H1 (cell line): ENCODE measurements at regions not wholly inside any gene's neighbourhood (a gene's known extent, or its start where the extent isn't known, plus 50 kb on each side); places are given as distances from the start of the nearest gene placed in this dataset.

Source experiments
- CTCF ChIA-PET: fragments of 300-600 bp; sonication (Branson Sonifier 250); formaldehyde crosslinking; loops from one replicate; lab custom pipeline; 2021; ENCODE audit not compliant: partially characterized antibody; lab: Charles Lee
- POLR2A ChIA-PET: fragments of 300-600 bp; sonication (Branson Sonifier 250); formaldehyde crosslinking; loops from one replicate; lab custom pipeline; 2021; ENCODE audit warnings: inconsistent platforms; ENCODE audit not compliant: partially characterized antibody; lab: Charles Lee
- DNase-seq, 2 experiments: peaks; one replicate each; pipeline versions ENCODE4 v3.0.0 to v3.0.0-alpha.2; 2010 to 2022; ENCODE audit warnings: low spot score in 2 of 2, low read depth in 1 of 2, mixed read lengths in 1 of 2
- FAIRE-seq: peaks from 2 replicates; lab custom pipeline; 2011; peaks lifted over from hg19 to GRCh38; lab: Jason Lieb, UNC
- H2AFZ ChIP-seq: 2 replicates; pipeline ENCODE4 v1.8.1; 2012; ENCODE audit warnings: low read length, inconsistent platforms
- H2AK5ac ChIP-seq: 2 replicates; pipeline ENCODE4 v1.6.1; 2013; ENCODE audit warnings: low read depth, low read length
- H2BK120ac ChIP-seq: replicated peaks from 2 replicates; pipeline ENCODE3; 2013; ENCODE audit warnings: low read depth, low read length, inconsistent platforms
- H2BK12ac ChIP-seq: 2 replicates; pipeline ENCODE4 v1.6.1; 2013; ENCODE audit warnings: low read depth, low read length
- H2BK15ac ChIP-seq: 2 replicates; pipeline ENCODE4 v1.6.1; 2013; ENCODE audit warnings: low read length
- H2BK20ac ChIP-seq: 2 replicates; pipeline ENCODE4 v1.6.1; 2013; ENCODE audit warnings: low read length
- H2BK5ac ChIP-seq: 2 replicates; pipeline ENCODE4 v1.6.1; 2013; ENCODE audit warnings: low read depth, low read length
- H3K14ac ChIP-seq: 2 replicates; pipeline ENCODE4 v1.6.1; 2013; ENCODE audit warnings: inconsistent platforms; ENCODE audit not compliant: insufficient read length
- H3K18ac ChIP-seq: 2 replicates; pipeline ENCODE4 v1.6.1; 2013; ENCODE audit warnings: low read length; ENCODE audit errors: extremely low read depth
- H3K23ac ChIP-seq: 2 replicates; pipeline ENCODE4 v1.6.1; 2013; ENCODE audit warnings: inconsistent platforms; ENCODE audit not compliant: insufficient read length
- H3K23me2 ChIP-seq: 2 replicates; pipeline ENCODE4 v1.6.1; 2013; ENCODE audit warnings: low read depth, low read length
- H3K27ac ChIP-seq: 2 replicates; pipeline ENCODE4 v1.6.1; 2011; ENCODE audit warnings: low read depth, low read length, inconsistent platforms
- H3K27me3 ChIP-seq, 4 experiments: replicated peaks in 1 of 4; 1 replicate in 1 of 4; 2 replicates in 3 of 4; pipeline versions ENCODE4 v1.6.1 to v1.8.1; 2011 to 2013; ENCODE audit warnings: low read length in 3 of 4, mild to moderate bottlenecking in 3 of 4, inconsistent platforms in 2 of 4, mixed read lengths in 2 of 4, moderate library complexity in 1 of 4; ENCODE audit not compliant: control insufficient read depth in 3 of 4, insufficient read depth in 3 of 4; ENCODE audit errors: extremely low read depth in 1 of 4
- H3K36me3 ChIP-seq, 4 experiments: 2 replicates each; pipeline versions ENCODE4 v1.6.1 to v1.8.1; 2011 to 2013; ENCODE audit warnings: mild to moderate bottlenecking in 4 of 4, low read length in 3 of 4, moderate library complexity in 2 of 4, control low read depth in 1 of 4, inconsistent platforms in 1 of 4; ENCODE audit not compliant: insufficient read depth in 4 of 4, control insufficient read depth in 2 of 4
- H3K4ac ChIP-seq: replicated peaks from 2 replicates; pipeline ENCODE3; 2013; ENCODE audit warnings: low read length, low read depth, mixed read lengths, inconsistent platforms; ENCODE audit not compliant: insufficient read length
- H3K4me1 ChIP-seq, 4 experiments: replicated peaks in 1 of 4; 1 replicate in 1 of 4; 2 replicates in 3 of 4; pipeline versions ENCODE4 v1.6.1 to v1.8.1; 2011 to 2013; ENCODE audit warnings: low read length in 3 of 4, inconsistent platforms in 2 of 4, mixed read lengths in 1 of 4; ENCODE audit not compliant: insufficient read depth in 4 of 4, control insufficient read depth in 3 of 4
- H3K4me2 ChIP-seq, 2 experiments: 2 replicates each; pipeline versions ENCODE4 v1.6.1 to v1.8.1; 2011 to 2013; ENCODE audit warnings: low read depth in 2 of 2, low read length in 2 of 2, control low read depth in 1 of 2, inconsistent platforms in 1 of 2, mild to moderate bottlenecking in 1 of 2; ENCODE audit not compliant: insufficient read depth in 1 of 2
- H3K4me3 ChIP-seq, 4 experiments: fragments of 200-600, 300-600 bp in 1 of 4; sonication (generic), shearing (Covaris generic), sonication (Bioruptor Twin) in 1 of 4; 2 replicates each; pipeline versions ENCODE4 v1.5.1 to v1.8.1; 2011 to 2016; ENCODE audit warnings: low read length in 4 of 4, low read depth in 3 of 4, control low read depth in 2 of 4, inconsistent platforms in 2 of 4, mild to moderate bottlenecking in 2 of 4, mixed read lengths in 1 of 4, moderate library complexity in 1 of 4; ENCODE audit not compliant: insufficient read depth in 2 of 4; ENCODE audit errors: extremely low read depth in 1 of 4
- H3K56ac ChIP-seq: replicated peaks from 2 replicates; pipeline ENCODE3; 2013; ENCODE audit warnings: low read depth, mild to moderate bottlenecking, mixed read lengths, low read length, inconsistent platforms; ENCODE audit not compliant: insufficient read length
- H3K79me1 ChIP-seq: 2 replicates; pipeline ENCODE4 v1.6.1; 2013; ENCODE audit warnings: low read depth, low read length, control low read depth
- H3K79me2 ChIP-seq, 2 experiments: 2 replicates each; pipeline versions ENCODE4 v1.6.1 to v1.8.1; 2012 to 2013; ENCODE audit warnings: low read length in 2 of 2, mild to moderate bottlenecking in 2 of 2, inconsistent platforms in 1 of 2; ENCODE audit not compliant: insufficient read depth in 2 of 2, control insufficient read depth in 1 of 2
- H3K9ac ChIP-seq, 4 experiments: replicated peaks in 1 of 4; 1 replicate in 1 of 4; 2 replicates in 3 of 4; pipeline versions ENCODE4 v1.6.1 to v1.8.1; 2011 to 2013; ENCODE audit warnings: low read depth in 3 of 4, low read length in 3 of 4, control low read depth in 2 of 4, mild to moderate bottlenecking in 2 of 4, moderate library complexity in 2 of 4, inconsistent platforms in 1 of 4; ENCODE audit errors: extremely low read depth in 1 of 4
- H3K9me3 ChIP-seq, 2 experiments: 2 replicates each; pipeline versions ENCODE4 v1.6.1 to v1.8.1; 2012 to 2013; ENCODE audit warnings: mild to moderate bottlenecking in 2 of 2, moderate library complexity in 2 of 2, control low read depth in 1 of 2, inconsistent platforms in 1 of 2, low read depth in 1 of 2, low read length in 1 of 2, mixed read lengths in 1 of 2; ENCODE audit not compliant: insufficient read depth in 2 of 2
- H4K20me1 ChIP-seq, 2 experiments: replicated peaks in 1 of 2; 2 replicates each; pipeline versions ENCODE3 to v1.8.1; 2011 to 2013; ENCODE audit warnings: inconsistent platforms in 2 of 2, low read length in 2 of 2, mild to moderate bottlenecking in 1 of 2; ENCODE audit not compliant: insufficient read depth in 2 of 2, control insufficient read depth in 1 of 2
- H4K5ac ChIP-seq: 2 replicates; pipeline ENCODE4 v1.6.1; 2013; ENCODE audit warnings: low read length, low read depth, mixed read lengths, inconsistent platforms; ENCODE audit not compliant: insufficient read length
- H4K8ac ChIP-seq: 2 replicates; pipeline ENCODE4 v1.8.0; 2013; ENCODE audit warnings: mild to moderate bottlenecking, moderate library complexity, low read length, inconsistent platforms; ENCODE audit not compliant: insufficient read depth; ENCODE audit errors: extremely low read depth
- H4K91ac ChIP-seq: replicated peaks from 2 replicates; pipeline ENCODE3; 2013; ENCODE audit warnings: low read length, mixed read lengths, inconsistent platforms; ENCODE audit not compliant: insufficient read length
- ASH2L ChIP-seq: fragments of 200-600, 300-600 bp; sonication (generic); IDR thresholded peaks from one replicate; pipeline ENCODE4 v1.7.1; 2017; ENCODE audit warnings: low read length
- BACH1 ChIP-seq: IDR thresholded peaks from 2 replicates; pipeline ENCODE4 v1.6.1; 2012; ENCODE audit warnings: low read length, improper control_type of control experiment
- EP300 ChIP-seq, 2 experiments: IDR thresholded peaks; 1 replicate in 1 of 2; 2 replicates in 1 of 2; pipeline ENCODE4 v1.6.1; 2011 to 2012; ENCODE audit warnings: low read depth in 2 of 2, low read length in 2 of 2, mild to moderate bottlenecking in 2 of 2, borderline replicate concordance in 1 of 2, inconsistent platforms in 1 of 2, moderate library complexity in 1 of 2
- JUND ChIP-seq: IDR thresholded peaks from 2 replicates; pipeline ENCODE4 v1.6.1; 2011; ENCODE audit warnings: mild to moderate bottlenecking, improper control_type of control experiment, low read length
- MAFK ChIP-seq: IDR thresholded peaks from 2 replicates; pipeline ENCODE4 v1.6.1; 2012; ENCODE audit warnings: low read depth, mild to moderate bottlenecking, improper control_type of control experiment, low read length
- RAD21 ChIP-seq, 2 experiments: IDR thresholded peaks in 1 of 2; conservative IDR thresholded peaks in 1 of 2; 2 replicates each; pipeline ENCODE4 v1.6.1; 2011; ENCODE audit warnings: low read depth in 2 of 2, low read length in 2 of 2, improper control_type of control experiment in 1 of 2, inconsistent platforms in 1 of 2, mild to moderate bottlenecking in 1 of 2, moderate library complexity in 1 of 2
- SAP30 ChIP-seq: fragments of 300-600 bp; sonication (generic); IDR thresholded peaks from 2 replicates; pipeline ENCODE4 v1.7.1; 2012; ENCODE audit warnings: low read length, moderate library complexity, mild to moderate bottlenecking, inconsistent platforms; ENCODE audit not compliant: insufficient read depth, insufficient replicate concordance
- SIN3A ChIP-seq, 2 experiments: IDR thresholded peaks in 1 of 2; conservative IDR thresholded peaks in 1 of 2; 2 replicates each; pipeline ENCODE4 v1.6.1; 2011 to 2012; ENCODE audit warnings: low read length in 2 of 2, improper control_type of control experiment in 1 of 2, low read depth in 1 of 2, mild to moderate bottlenecking in 1 of 2
- WGBS, 2 experiments: shearing (Covaris generic) in 1 of 2; methylation state at CpG; one replicate each; pipeline versions ENCODE4 v1.1.6 to v1.1.7; 2013 to 2015; ENCODE audit warnings: low lambda C conversion rate in 2 of 2, mixed read lengths in 2 of 2, inconsistent platforms in 1 of 2, low coverage in 1 of 2, missing lambda C conversion rate in 1 of 2; ENCODE audit not compliant: insufficient replicate concordance in 2 of 2, insufficient coverage in 1 of 2, insufficient read length in 1 of 2; ENCODE audit errors: extremely low coverage in 1 of 2, missing lambda C conversion rate in 1 of 2; 5-methylcytosine and 5-hydroxymethylcytosine counted together

GRCh38 chr1:168974117-168974516 lies 132.4 kb upstream of the ATP1B1 start:
- no peak overlapping the region for H3K4ac ChIP-seq
- TF ChIP-seq ASH2L (no peak), MAFK (peak; percentile 18; the same call in 1 of the 2 replicates), EP300 (IDR thresholded peaks at IDR 0.05; ENCODE audit: borderline replicate concordance in 1 of 2, low read depth in 2 of 2, low read length in 2 of 2) (no peak), JUND (no peak), SIN3A (conservative IDR thresholded peaks at IDR 0.05 in 1 of 2, IDR thresholded peaks at IDR 0.05 in 1 of 2; ENCODE audit: low read depth in 1 of 2, low read length in 2 of 2) (no peak), SAP30 (no peak), BACH1 (0 out of 2 replicates have a peak, but pooled peaks have one; percentile 41), RAD21 (IDR thresholded peaks at IDR 0.05 in 1 of 2, conservative IDR thresholded peaks at IDR 0.05 in 1 of 2; ENCODE audit: low read depth in 2 of 2, low read length in 2 of 2) (no peak)
- TF ChIP-seq, all 59 proteins: peak for 2
- Histone ChIP-seq H3K18ac (no peak overlapping the region), H2BK20ac (no peak overlapping the region), H4K8ac (no peak overlapping the region), H3K56ac (no peak overlapping the region), H2AFZ (no peak overlapping the region), H3K27ac (no peak overlapping the region), H2BK5ac (no peak overlapping the region), H4K5ac (no peak overlapping the region), H3K36me3 (no peaks in the 10 kb centered on the region), H3K79me2 (no peaks in the 10 kb centered on the region), H4K91ac (no peak overlapping the region), H3K4me3 (no peak overlapping the region), H2BK12ac (no peak overlapping the region), H3K9ac (no peak overlapping the region), H3K27me3 (no peaks in the 10 kb centered on the region), H3K79me1 (no peaks in the 10 kb centered on the region), H2BK15ac (no peak overlapping the region), H3K23me2 (peaks cover 2% of the 10 kb centered on the region; the same call in 1 of the 2 replicates), H2BK120ac (no peak overlapping the region), H3K14ac (no peak overlapping the region), H3K4me1 (peaks cover 0 to 9% (median 3%) of the 10 kb centered on the region in 4 experiments; a peak in 3 of 7 replicates), H3K23ac (no peak overlapping the region), H4K20me1 (no peaks in the 10 kb centered on the region), H3K4me2 (no peak overlapping the region), H2AK5ac (no peak overlapping the region), H3K9me3 (no peaks in the 10 kb centered on the region)
- FAIRE-seq (no peak), DNase-seq (no peak)
- CTCF ChIA-PET = interaction anchor here (0.6 to 1.4 kb wide), 3 partner anchors 15 to 259 kb away, joined by 3 to 4 read pairs (median 3); no protein-coding TSS in a partner anchor
- POLR2A ChIA-PET = no interaction called here
- WGBS, 2 experiments = 89% methylated on average over 5 of the region's 5 CpGs; no CpG with 5 or more reads in 1 of the 2 experiments
